Right renal pelvis (tissue), 4 donors: ENCODE measurements at regions not wholly inside any gene's neighbourhood (a gene's known extent, or its start where the extent isn't known, plus 50 kb on each side); places are given as distances from the start of the nearest gene placed in this dataset.
A peak's percentile ranks its signal among the peaks of the same experiment; 100 is the strongest.

Experiments
- DNase-seq, 4 donors: peaks; one replicate each; pipeline ENCODE4 v3.0.0-alpha.2; 2013; ENCODE audit warnings: low read depth in 4 of 4, low spot score in 3 of 4, missing footprints in 1 of 4

GRCh38 chr6:126795161-126795560 lies 323.3 kb upstream of the RSPO3 start:
- DNase-seq: no peak

GRCh38 chr6:126797981-126798380 lies 320.5 kb upstream of the RSPO3 start:
- DNase-seq: no peak

- DNase-seq: no peak
Measured at GRCh38 chr6:126803769-126804168, 314.7 kb upstream of the RSPO3 start.

- DNase-seq: peak in 3 of 4 donors; percentile 44 to 55 (median 46)
Measured at GRCh38 chr6:126804332-126805064, 314.0 kb upstream of the RSPO3 start.

- DNase-seq: no peak
Measured at GRCh38 chr6:126805861-126806260, 312.6 kb upstream of the RSPO3 start.

GRCh38 chr6:126807876-126808275 lies 310.6 kb upstream of the RSPO3 start:
- no peak for DNase-seq

- DNase-seq: no peak
Measured at GRCh38 chr6:126811321-126811720, 307.1 kb upstream of the RSPO3 start.

GRCh38 chr6:126812010-126812409 lies 306.5 kb upstream of the RSPO3 start:
- DNase-seq: no peak

- peak in 2 of 4 donors; percentile 35 to 44 for DNase-seq
Measured at GRCh38 chr6:126812651-126813050, 305.8 kb upstream of the RSPO3 start.

GRCh38 chr6:126820634-126821033 lies 297.8 kb upstream of the RSPO3 start:
- DNase-seq: no peak

GRCh38 chr6:126821706-126822105 lies 296.8 kb upstream of the RSPO3 start:
- DNase-seq: no peak

- DNase-seq: no peak
Measured at GRCh38 chr6:126824226-126824625, 294.2 kb upstream of the RSPO3 start.

- DNase-seq: no peak
Measured at GRCh38 chr6:126824815-126825214, 293.7 kb upstream of the RSPO3 start.

GRCh38 chr6:126826166-126826714 lies 292.2 kb upstream of the RSPO3 start:
- no peak for DNase-seq

GRCh38 chr6:126831461-126831860 lies 287.0 kb upstream of the RSPO3 start:
- DNase-seq: no peak

GRCh38 chr6:126842769-126843168 lies 275.7 kb upstream of the RSPO3 start:
- no peak for DNase-seq

GRCh38 chr6:126848119-126848518 lies 270.4 kb upstream of the RSPO3 start:
- DNase-seq: no peak

GRCh38 chr6:126867641-126868040 lies 250.8 kb upstream of the RSPO3 start:
- DNase-seq: no peak

- no peak for DNase-seq
Measured at GRCh38 chr6:126873351-126873750, 245.1 kb upstream of the RSPO3 start.

GRCh38 chr6:126873791-126874190 lies 244.7 kb upstream of the RSPO3 start:
- DNase-seq: no peak

GRCh38 chr6:126876446-126876845 lies 242.0 kb upstream of the RSPO3 start:
- no peak for DNase-seq

- no peak for DNase-seq
Measured at GRCh38 chr6:126880964-126881363, 237.5 kb upstream of the RSPO3 start.

- no peak for DNase-seq
Measured at GRCh38 chr6:126886106-126886505, 232.4 kb upstream of the RSPO3 start.
